Skin of body (tissue), 1 donor: ENCODE measurements at regions not wholly inside any gene's neighbourhood (a gene's known extent, or its start where the extent isn't known, plus 50 kb on each side); places are given as distances from the start of the nearest gene placed in this dataset.
A peak's percentile ranks its signal among the peaks of the same experiment; 100 is the strongest.
"Not testable (repeated sequence)": the region's sequence is repeated elsewhere in the genome, so short reads cannot be mapped to it uniquely, and the experiment has no call there.

Experiments
- DNase-seq: peaks from one replicate; lab custom pipeline; 2025; lab: John Stamatoyannopoulos, UW

GRCh38 chr7:69208276-69208675, 390.0 kb upstream of the AUTS2 start:
- DNase-seq: no peak

GRCh38 chr7:69208848-69209247, 389.4 kb upstream of the AUTS2 start:
- DNase-seq: no peak

DNA sequence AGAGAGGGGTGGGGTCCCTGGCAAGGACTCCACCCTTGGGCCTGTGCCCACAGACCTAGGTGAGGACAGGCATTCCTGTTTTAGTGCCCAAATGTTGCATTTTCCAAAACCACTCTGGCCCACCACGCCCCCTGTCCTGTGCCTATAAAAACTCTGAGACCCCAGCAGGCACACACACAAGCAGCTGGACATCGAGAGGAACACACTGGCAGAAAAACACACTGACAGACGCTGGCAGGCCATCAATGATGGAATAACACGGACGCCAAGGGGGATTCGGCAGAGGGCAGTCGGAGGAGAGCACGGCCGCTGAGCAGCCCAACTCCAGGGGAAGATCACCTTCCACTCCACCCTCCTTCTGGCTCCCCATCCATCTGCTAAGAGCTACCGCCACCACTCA, 386.9 kb upstream of the AUTS2 start:
- DNase-seq: no peak

GRCh38 chr7:69211739-69212138, 386.5 kb upstream of the AUTS2 start:
- DNase-seq: no peak

GRCh38 chr7:69213878-69214277, 384.4 kb upstream of the AUTS2 start:
- DNase-seq: no peak

- not testable (repeated sequence) for DNase-seq
Observed at GRCh38 chr7:69215516-69215915, 382.8 kb upstream of the AUTS2 start.

DNA sequence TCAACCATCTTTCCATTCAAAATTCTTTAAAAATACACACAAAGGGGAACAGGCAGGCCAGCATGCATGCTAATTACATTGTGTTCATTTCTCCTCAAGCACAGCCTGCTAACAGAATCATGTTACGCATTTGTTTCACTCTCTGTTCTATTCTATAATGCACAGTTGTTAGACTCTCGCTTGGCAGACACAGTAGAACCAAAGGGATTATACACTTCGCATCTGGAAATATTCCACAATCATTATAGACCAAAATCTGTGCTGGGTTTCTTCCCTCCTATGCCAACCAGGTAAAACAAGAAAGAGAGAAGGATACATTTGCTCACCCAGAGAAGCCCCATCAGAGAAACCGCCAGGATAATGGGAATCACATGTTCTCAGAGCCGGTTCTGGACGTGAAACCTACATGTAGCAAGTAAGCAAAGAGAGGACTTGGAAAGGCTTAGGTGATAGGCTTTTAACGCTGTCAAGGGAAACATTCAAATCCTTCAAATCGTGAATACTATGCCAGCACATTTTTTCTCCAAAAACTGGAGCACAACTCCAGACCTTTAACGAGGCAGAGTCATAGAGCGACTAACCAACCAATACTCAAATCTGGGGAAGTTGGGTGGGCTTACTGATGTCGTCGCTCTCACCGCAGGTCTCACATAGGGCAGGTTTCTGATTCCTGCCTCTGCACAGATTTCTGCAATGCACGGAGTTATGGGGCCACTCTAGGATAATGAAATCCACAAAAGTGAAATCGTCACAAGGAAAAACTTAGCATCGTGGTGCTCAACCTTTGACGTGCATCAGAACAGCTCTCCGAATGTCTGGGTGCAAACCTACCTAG, 380.5 kb upstream of the AUTS2 start:
- DNase-seq: peak; percentile 49

DNA sequence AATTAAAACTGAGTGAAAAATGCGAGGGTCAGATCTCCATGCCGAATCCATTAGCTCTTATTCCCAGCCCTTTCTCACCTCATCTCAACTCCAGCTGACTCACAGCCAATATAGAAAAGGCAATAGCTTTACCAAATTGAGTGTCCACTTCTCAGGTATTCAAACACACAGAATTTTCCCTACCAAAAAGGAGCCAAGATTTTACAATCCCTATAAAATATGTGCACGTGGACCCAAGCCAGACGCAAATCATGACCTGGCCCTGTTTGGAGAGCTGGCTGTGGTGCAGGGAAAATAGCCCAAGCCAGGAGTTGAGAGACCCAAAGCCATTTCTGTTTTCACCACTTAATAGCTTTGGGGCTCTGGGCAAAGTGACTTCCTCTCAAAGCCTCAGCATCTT, 379.7 kb upstream of the AUTS2 start:
- DNase-seq: peak; percentile 41

DNA sequence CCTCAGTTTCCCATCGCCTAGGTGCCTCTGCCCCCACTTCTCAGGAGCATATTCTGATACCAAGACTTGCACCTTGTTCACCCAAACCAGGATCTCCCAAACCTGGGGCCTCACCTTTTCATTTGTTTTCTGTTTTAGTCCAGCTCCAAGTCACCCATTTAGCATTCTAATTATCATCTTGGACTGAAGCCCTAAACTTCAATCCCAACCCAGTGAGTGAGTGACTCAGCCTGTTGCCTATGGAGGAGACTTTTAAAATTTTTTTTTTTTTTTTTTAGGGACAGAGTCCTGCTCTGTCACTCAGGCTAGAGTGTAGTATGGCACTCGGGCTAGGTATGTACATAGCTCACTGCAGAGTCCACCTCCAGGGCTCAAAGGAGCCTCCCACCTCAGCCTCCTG, 378.9 kb upstream of the AUTS2 start:
- no peak for DNase-seq

- no peak for DNase-seq
Observed at GRCh38 chr7:69225259-69225943, 372.9 kb upstream of the AUTS2 start.

DNA sequence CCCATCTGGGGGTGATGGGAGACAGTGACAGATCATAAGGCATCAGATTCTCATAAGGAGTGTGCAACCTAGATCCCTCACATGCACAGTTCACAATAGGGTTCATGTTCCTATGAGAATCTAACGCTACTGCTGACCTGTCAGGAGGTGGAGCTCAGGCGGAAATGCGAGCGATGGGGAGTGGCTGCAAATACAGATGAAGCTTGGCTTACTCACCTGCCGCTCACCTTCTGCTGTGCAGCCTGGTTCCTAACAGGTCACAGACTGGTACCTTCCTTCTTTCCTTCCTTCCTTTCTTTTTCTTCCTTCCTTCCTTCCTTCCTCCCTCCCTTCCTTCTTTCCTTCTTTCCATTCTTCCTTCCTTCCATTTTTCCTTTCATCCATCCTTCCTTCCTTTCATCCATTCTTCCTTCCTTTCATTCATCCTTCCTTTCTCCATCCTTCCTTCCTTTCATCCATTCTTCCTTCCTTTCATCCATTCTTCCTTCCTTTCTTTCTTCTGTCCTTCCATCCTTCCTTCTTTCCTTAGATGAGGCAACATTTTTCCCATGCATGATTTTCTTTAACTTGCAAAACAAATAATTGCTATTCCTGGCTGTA, 370.0 kb upstream of the AUTS2 start:
- no peak for DNase-seq

GRCh38 chr7:69232445-69233376, 365.6 kb upstream of the AUTS2 start:
- no peak for DNase-seq

DNA sequence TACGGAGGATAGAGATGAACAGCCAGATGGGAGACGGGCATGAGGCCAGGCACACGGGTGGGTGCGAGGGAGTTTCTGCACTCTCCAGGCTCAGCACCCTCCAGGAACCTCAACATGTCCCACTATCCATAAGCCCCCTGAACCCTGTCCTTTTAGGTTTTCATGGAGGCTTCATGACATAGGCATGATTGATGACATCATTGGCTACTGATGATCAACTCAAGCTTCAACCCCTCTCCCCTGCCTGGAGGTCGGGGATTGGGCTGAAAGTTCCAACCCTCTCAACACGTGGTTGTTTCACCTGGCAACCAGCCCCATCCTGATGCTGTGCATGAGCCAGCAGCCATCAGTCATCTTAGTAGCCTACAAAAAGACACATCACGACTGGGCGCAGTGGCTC, 360.7 kb upstream of the AUTS2 start:
- DNase-seq: no peak

- no peak for DNase-seq
Observed at GRCh38 chr7:69243016-69243415, 355.3 kb upstream of the AUTS2 start.

DNA sequence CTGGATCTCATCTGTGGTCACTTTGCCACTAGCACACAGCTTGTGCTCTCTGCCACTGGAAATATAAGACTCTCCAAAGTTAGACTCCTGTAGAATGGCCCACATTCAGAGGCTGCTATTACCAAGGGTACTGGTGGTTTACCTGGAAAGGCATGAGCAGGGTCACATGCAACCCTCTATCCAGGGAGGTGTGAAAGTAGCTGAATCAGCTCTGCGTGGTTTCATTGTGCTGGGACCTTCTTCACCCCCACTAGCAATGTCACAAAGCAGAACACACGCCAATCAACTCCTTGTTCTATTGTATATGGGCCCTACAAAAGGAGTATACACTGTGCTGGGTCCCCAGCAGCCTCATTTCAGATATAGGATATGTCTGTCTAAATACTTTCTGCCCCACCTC, 353.6 kb upstream of the AUTS2 start:
- no peak for DNase-seq

DNA sequence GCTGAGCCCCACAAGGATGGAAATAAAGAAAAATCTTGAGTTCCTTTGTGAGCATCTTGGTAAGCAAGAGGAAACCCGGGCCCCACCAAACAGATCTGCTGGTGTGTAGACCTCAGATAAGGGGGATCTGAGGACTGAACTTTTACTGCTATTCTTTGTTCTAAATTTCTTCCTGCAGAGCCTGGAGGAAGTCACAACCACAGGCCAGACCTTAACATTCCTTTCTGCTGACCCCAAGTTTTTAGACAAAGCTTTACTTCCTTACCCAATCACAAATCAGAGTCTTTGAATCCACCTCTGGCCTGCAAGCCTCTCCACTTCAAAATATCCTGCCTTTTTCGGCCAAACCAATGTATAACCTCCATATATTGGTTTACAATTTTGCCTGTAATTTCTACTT, 352.6 kb upstream of the AUTS2 start:
- DNase-seq: no peak

- peak; percentile 3 for DNase-seq
Observed at GRCh38 chr7:69246758-69247157, 351.5 kb upstream of the AUTS2 start.

DNA sequence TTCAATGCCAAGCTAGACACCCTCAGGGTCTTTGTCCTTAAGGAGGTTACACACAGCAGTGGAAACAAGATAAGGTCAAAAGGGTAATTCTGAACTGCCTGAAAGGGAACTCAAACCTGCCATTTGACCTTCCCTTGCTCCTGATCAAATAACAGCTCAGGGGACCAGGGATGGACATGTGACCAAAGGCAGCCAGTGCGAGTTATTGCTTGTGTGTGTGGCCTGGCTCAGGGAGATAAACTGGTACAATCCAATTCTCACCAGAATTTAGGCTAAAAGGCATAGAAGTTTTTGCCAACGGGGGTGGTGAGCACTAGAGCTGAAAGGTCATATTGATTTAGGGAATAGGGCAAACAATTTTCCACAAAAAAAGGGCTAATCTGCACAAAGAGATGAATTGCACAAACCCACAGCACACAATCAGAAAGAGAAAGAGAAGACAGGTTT, 349.9 kb upstream of the AUTS2 start:
- DNase-seq: not testable (repeated sequence)

GRCh38 chr7:69250958-69251357, 347.3 kb upstream of the AUTS2 start:
- no peak for DNase-seq

GRCh38 chr7:69254643-69255042, 343.6 kb upstream of the AUTS2 start:
- no peak for DNase-seq

- peak; percentile 33 for DNase-seq
Observed at GRCh38 chr7:69256634-69257081, 341.6 kb upstream of the AUTS2 start.
